Heart left ventricle (tissue), 16 donors: ENCODE measurements at regions not wholly inside any gene's neighbourhood (a gene's known extent, or its start where the extent isn't known, plus 50 kb on each side); places are given as distances from the start of the nearest gene placed in this dataset.
"Not testable (repeated sequence)": the region's sequence is repeated elsewhere in the genome, so short reads cannot be mapped to it uniquely, and the experiment has no call there.

Experiments used
- ATAC-seq, 4 donors: fragments of 200-7000 bp; cut with Tn5 transposase; one replicate each; pipeline ENCODE4 v1.9.1; 2020 to 2022; ENCODE audit warnings: moderate library complexity in 4 of 4, mild to moderate bottlenecking in 3 of 4, moderate number of reproducible peaks in 1 of 4
- DNase-seq, 5 donors: peaks; one replicate each; pipeline ENCODE4 v3.0.0-alpha.2; 2020
- H3K27ac ChIP-seq, 12 donors: fragments of 200-600 bp; sonication (generic) in 4 of 12; one replicate each; pipeline versions ENCODE4 v1.5.0 to v1.8.0; 2016 to 2022; ENCODE audit warnings: mild to moderate bottlenecking in 2 of 12
- H3K27me3 ChIP-seq, 9 donors: fragments of 200-600 bp; sonication (generic) in 2 of 9; one replicate each; pipeline versions ENCODE4 v1.5.1 to v1.8.0; 2016 to 2022; ENCODE audit warnings: mild to moderate bottlenecking in 3 of 9
- H3K36me3 ChIP-seq, 9 donors: fragments of 200-600 bp; sonication (generic) in 2 of 9; one replicate each; pipeline versions ENCODE4 v1.5.0 to v1.8.0; 2018 to 2022; ENCODE audit warnings: mild to moderate bottlenecking in 2 of 9
- H3K4me1 ChIP-seq, 12 donors: fragments of 200-600 bp; sonication (generic) in 4 of 12; one replicate each; pipeline versions ENCODE4 v1.5.0 to v1.8.0; 2016 to 2022; ENCODE audit warnings: mild to moderate bottlenecking in 3 of 12
- H3K4me3 ChIP-seq, 12 donors: fragments of 200-600 bp; sonication (generic) in 4 of 12; one replicate each; pipeline versions ENCODE4 v1.5.0 to v1.8.0; 2017 to 2022; ENCODE audit warnings: mild to moderate bottlenecking in 9 of 12, moderate library complexity in 4 of 12
- H3K9me3 ChIP-seq, 12 donors: fragments of 200-600 bp; sonication (generic) in 4 of 12; one replicate each; pipeline versions ENCODE4 v1.5.0 to v1.8.0; 2016 to 2022; ENCODE audit warnings: mild to moderate bottlenecking in 1 of 12
- CTCF ChIP-seq, 12 donors: fragments of 200-600 bp; sonication (generic) in 4 of 12; IDR thresholded peaks; one replicate each; pipeline versions ENCODE4 v1.5.0 to v1.8.0; 2018 to 2022; ENCODE audit warnings: antibody characterized with exemption in 12 of 12, mild to moderate bottlenecking in 5 of 12
- POLR2A ChIP-seq, 2 donors: fragments of 450-650 bp; IDR thresholded peaks; one replicate each; pipeline ENCODE4 v1.6.1; 2017; ENCODE audit warnings: antibody characterized with exemption in 2 of 2, mild to moderate bottlenecking in 2 of 2, moderate library complexity in 2 of 2
- WGBS, 4 donors: extraction: QIAGEN DNeasy Blood & Tissue Kit in 2 of 4; methylation state at CpG; one replicate each; pipeline versions ENCODE4 v1.1.5 to v1.1.7; 2013 to 2018; 5-methylcytosine and 5-hydroxymethylcytosine counted together
- intact Hi-C, 10 donors: fragments of 100-400 bp; cut with DNase I; formaldehyde crosslinking; loops; one replicate each; pipeline versions ENCODE4 v1.11.1 to v1.14.2; 2022
- donor health status: ischemic (EF 13 %, LVEDD 7.1; RV severe dilation, severe dysfunction).
- donor health status: healthy with polysubstance abuse.
- donor health status: DM: no; HTN: yes; CAD: no.
- donor health status: DM: no; HTN: no; CAD: no.
- donor health status: ischemic (EF 25% LVEDD 6.9; RV normal size, moderate dysfunction).
- donor health status: ischemic (EF 25% LVEDD 5.7; RV mildly dilated, moderate dysfunction).
- donor health status: healthy.
- donor health status: DM: yes; HTN: yes; CAD: no.
- donor health status: ischemic (EF 35%, LVEDD 5.7; RV mildly dilated, moderate dysfunction).
- donor health status: nonischemic (EF 11% LVEDD 7.7; RV severe dilation, severe dysfunction).
- donor health status: DM: yes; HTN: yes; CAD: no.
- donor health status: PGD.
- donor health status: ischemic (EF 29% LVEDD 5.4; RV normal size, mild dysfunction).
- donor health status: nonischemic (EF 23%, LVEDD 6.1; RV moderate dilation, normal function).

GRCh38 chr13:86318450-86318849, 519.2 kb upstream of the SLITRK6 start:
- 85 to 90% (median 87%) methylated on average over 3 of the region's 3 CpGs for WGBS, 4 donors
- no peak for TF ChIP-seq POLR2A (IDR thresholded peaks at IDR 0.05)
- no peak for TF ChIP-seq CTCF (IDR thresholded peaks at IDR 0.05)
- H3K4me3 ChIP-seq = no peak overlapping the region
- no peak for DNase-seq
- peaks cover 0 to 4% (median 0%) of the 10 kb centered on the region in 12 donors for H3K9me3 ChIP-seq
- H3K27me3 ChIP-seq = no peaks in the 10 kb centered on the region
- no peak overlapping the region for H3K27ac ChIP-seq
- no peak for ATAC-seq
- intact Hi-C loops = no loop called here
- no peaks in the 10 kb centered on the region for H3K36me3 ChIP-seq
- no peaks in the 10 kb centered on the region for H3K4me1 ChIP-seq

DNA sequence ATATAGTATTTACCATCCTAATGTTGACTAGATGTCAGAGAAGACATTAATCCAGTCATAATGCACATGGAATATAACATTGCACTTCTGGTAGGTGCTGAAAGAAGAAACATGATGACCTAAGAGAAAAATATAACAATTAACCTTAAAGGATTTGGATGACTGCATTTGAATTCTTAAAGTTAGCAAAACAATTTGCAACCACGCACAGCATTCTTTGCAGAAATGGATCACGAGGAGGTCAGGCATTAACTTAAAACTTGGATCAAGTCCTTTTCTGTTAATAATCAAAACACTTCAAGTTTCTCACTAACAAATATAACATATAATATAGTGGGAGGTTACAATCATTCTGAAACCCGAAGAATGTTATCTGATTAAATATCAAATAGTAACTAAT, 525.0 kb upstream of the SLITRK6 start:
- intact Hi-C loops = no loop called here

GRCh38 chr13:86355301-86355700, 556.1 kb upstream of the SLITRK6 start:
- Histone ChIP-seq H3K9me3 (peaks cover 0 to 13% (median 0%) of the 10 kb centered on the region in 12 donors), H3K4me1 (no peaks in the 10 kb centered on the region), H3K36me3 (no peaks in the 10 kb centered on the region), H3K27ac (no peak overlapping the region), H3K27me3 (no peaks in the 10 kb centered on the region), H3K4me3 (no peak overlapping the region)
- no peak for ATAC-seq
- intact Hi-C loops = no loop called here
- DNase-seq = no peak
- 65 to 75% (median 71%) methylated on average over 2 of the region's 2 CpGs for WGBS, 4 donors
- TF ChIP-seq CTCF (IDR thresholded peaks at IDR 0.05) (no peak), POLR2A (IDR thresholded peaks at IDR 0.05) (no peak)

More for the DNA sequence above, 525.0 kb upstream of the SLITRK6 start:
- no peak overlapping the region for H3K27ac ChIP-seq
- WGBS, 4 donors = 79 to 87% (median 84%) methylated on average over 3 of the region's 3 CpGs
- no peaks in the 10 kb centered on the region for H3K36me3 ChIP-seq
- H3K4me3 ChIP-seq = no peak overlapping the region
- ATAC-seq = no peak
- no peak for DNase-seq
- no peaks in the 10 kb centered on the region for H3K27me3 ChIP-seq
- no peaks in the 10 kb centered on the region for H3K4me1 ChIP-seq
- TF ChIP-seq CTCF (IDR thresholded peaks at IDR 0.05) = no peak
- TF ChIP-seq POLR2A (IDR thresholded peaks at IDR 0.05) = no peak
- peaks cover 0 to 23% (median 0%) of the 10 kb centered on the region in 12 donors for H3K9me3 ChIP-seq

- 77 to 88% (median 86%) methylated on average over 1 of the region's 1 CpG for WGBS, 4 donors
- no peaks in the 10 kb centered on the region for H3K27me3 ChIP-seq
- no peak overlapping the region for H3K4me3 ChIP-seq
- no peaks in the 10 kb centered on the region for H3K4me1 ChIP-seq
- H3K27ac ChIP-seq = no peak overlapping the region
- no peak for TF ChIP-seq CTCF (IDR thresholded peaks at IDR 0.05)
- TF ChIP-seq POLR2A (IDR thresholded peaks at IDR 0.05) = no peak
- ATAC-seq (no peak), DNase-seq (no peak)
- no peaks in the 10 kb centered on the region for H3K36me3 ChIP-seq
- peaks cover 0 to 13% (median 0%) of the 10 kb centered on the region in 12 donors for H3K9me3 ChIP-seq
- intact Hi-C loops = no loop called here
These were observed 557.9 kb upstream of the SLITRK6 start for GRCh38 chr13:86357106-86357505.

DNA sequence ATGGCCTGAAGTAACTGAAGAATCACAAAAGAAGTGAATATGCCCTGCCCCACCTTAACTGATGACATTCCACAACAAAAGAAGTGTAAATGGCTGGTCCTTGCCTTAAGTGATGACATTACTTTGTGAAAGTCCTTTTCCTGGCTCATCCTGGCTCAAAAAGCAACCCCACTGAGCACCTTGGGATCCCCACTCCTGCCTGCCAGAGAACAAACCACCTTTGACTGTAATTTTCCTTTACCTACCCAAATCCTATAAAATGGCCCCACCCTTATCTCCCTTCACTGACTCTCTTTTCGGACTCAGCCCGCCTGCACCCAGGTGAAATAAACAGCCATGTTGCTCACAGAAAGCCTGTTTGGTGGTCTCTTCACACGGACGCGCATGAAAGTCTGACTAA, 564.5 kb upstream of the SLITRK6 start:
- H3K27ac ChIP-seq, intact Hi-C loops, H3K36me3 ChIP-seq, ATAC-seq, H3K4me1 ChIP-seq, DNase-seq, H3K4me3 ChIP-seq, H3K27me3 ChIP-seq, H3K9me3 ChIP-seq: not testable (repeated sequence)
- WGBS, 4 donors = 87 to 92% (median 88%) methylated on average over 5 of the region's 5 CpGs
